NCI-H69 (cell line): ENCODE measurements at regions not wholly inside any gene's neighbourhood (a gene's known extent, or its start where the extent isn't known, plus 50 kb on each side); places are given as distances from the start of the nearest gene placed in this dataset.
"Not testable (repeated sequence)": the region's sequence is repeated elsewhere in the genome, so short reads cannot be mapped to it uniquely, and the experiment has no call there.

Experiments
- DNase-seq: peaks from one replicate; lab custom pipeline; 2025; lab: John Stamatoyannopoulos, UW

- no peak for DNase-seq
Observed at GRCh38 chr21:27060190-27060589, 93.3 kb upstream of the ADAMTS5 start.

- no peak for DNase-seq
Observed at GRCh38 chr21:27058673-27059605, 92.1 kb upstream of the ADAMTS5 start.

- DNase-seq, result no peak
Observed at GRCh38 chr21:27057997-27058396, 91.1 kb upstream of the ADAMTS5 start.

GRCh38 chr21:27047658-27048314 is 80.9 kb upstream of the ADAMTS5 start:
- DNase-seq, result no peak

GRCh38 chr21:27047283-27047657 is 80.4 kb upstream of the ADAMTS5 start:
- DNase-seq, result no peak

- no peak for DNase-seq
Observed at GRCh38 chr21:27045281-27045985, 78.5 kb upstream of the ADAMTS5 start.

GRCh38 chr21:27043377-27043776 is 76.5 kb upstream of the ADAMTS5 start:
- DNase-seq, result no peak

- DNase-seq, result no peak
Observed at GRCh38 chr21:27040738-27041469, 74.0 kb upstream of the ADAMTS5 start.

- DNase-seq, result no peak
Observed at GRCh38 chr21:27036736-27037301, 69.9 kb upstream of the ADAMTS5 start.

GRCh38 chr21:27035791-27036190 is 68.9 kb upstream of the ADAMTS5 start:
- DNase-seq, result no peak

- no peak for DNase-seq
Observed at GRCh38 chr21:27034796-27035195, 67.9 kb upstream of the ADAMTS5 start.

GRCh38 chr21:27033471-27033870 is 66.6 kb upstream of the ADAMTS5 start:
- no peak for DNase-seq

GRCh38 chr21:27026501-27026900 is 59.6 kb upstream of the ADAMTS5 start:
- DNase-seq, result no peak

GRCh38 chr21:27025708-27026107 is 58.8 kb upstream of the ADAMTS5 start:
- DNase-seq, result not testable (repeated sequence)

GRCh38 chr21:27024971-27025370 is 58.1 kb upstream of the ADAMTS5 start:
- no peak for DNase-seq

- no peak for DNase-seq
Observed at GRCh38 chr21:27024301-27024700, 57.4 kb upstream of the ADAMTS5 start.

- DNase-seq, result no peak
Observed at GRCh38 chr21:27023186-27023585, 56.3 kb upstream of the ADAMTS5 start.

- DNase-seq, result no peak
Observed at GRCh38 chr21:27021801-27022200, 54.9 kb upstream of the ADAMTS5 start.

GRCh38 chr21:27021046-27021445 is 54.2 kb upstream of the ADAMTS5 start:
- DNase-seq, result no peak

- no peak for DNase-seq
Observed at GRCh38 chr21:27017246-27017645, 50.4 kb upstream of the ADAMTS5 start.
